Fibroblast of upper back skin (primary cell): ENCODE measurements at regions not wholly inside any gene's neighbourhood (a gene's known extent, or its start where the extent isn't known, plus 50 kb on each side); places are given as distances from the start of the nearest gene placed in this dataset.
A peak's percentile ranks its signal among the peaks of the same experiment; 100 is the strongest.
"Not testable (repeated sequence)": the region's sequence is repeated elsewhere in the genome, so short reads cannot be mapped to it uniquely, and the experiment has no call there.

Experiments
- DNase-seq: peaks from one replicate; pipeline ENCODE4 v3.0.0-alpha.2; 2013

DNA sequence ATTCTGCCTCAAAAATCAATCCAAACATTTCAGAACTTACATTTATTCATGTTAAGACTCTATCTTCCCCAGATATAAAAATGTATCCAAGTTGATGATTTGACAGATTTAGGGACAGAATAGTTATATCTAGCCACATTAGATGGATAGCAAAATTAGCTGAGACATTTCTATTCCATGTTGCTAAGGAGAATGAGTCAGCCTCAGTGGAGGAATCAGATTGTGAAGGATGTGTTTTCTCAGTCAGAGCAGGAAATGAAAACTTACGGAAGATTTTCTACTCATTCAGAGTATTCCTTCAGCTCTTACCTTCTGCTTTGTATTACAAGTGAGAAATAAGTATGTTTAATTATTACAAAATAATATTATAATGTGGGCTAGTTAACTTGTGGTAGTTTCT is 556.3 kb upstream of the ANO3 start:
- peak; percentile 9 for DNase-seq

DNA sequence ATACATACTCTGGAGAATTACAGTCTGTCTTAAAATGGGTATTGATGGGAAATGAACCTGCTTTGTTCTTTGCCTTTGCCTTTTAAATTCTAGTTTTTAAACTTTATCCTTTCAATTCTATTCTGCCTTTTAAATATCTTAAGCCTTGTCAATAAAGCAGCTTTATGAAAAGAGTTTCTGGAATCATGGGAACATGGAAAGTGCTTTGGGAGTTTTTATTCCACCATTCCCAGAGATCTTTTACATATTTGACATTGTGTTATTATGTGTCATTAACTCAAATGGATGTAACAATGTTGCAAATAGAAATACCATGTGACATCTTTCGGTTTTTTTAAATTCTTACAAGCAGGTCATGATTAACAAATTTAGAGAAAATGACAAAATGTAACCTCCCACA is 555.7 kb upstream of the ANO3 start:
- no peak for DNase-seq

DNA sequence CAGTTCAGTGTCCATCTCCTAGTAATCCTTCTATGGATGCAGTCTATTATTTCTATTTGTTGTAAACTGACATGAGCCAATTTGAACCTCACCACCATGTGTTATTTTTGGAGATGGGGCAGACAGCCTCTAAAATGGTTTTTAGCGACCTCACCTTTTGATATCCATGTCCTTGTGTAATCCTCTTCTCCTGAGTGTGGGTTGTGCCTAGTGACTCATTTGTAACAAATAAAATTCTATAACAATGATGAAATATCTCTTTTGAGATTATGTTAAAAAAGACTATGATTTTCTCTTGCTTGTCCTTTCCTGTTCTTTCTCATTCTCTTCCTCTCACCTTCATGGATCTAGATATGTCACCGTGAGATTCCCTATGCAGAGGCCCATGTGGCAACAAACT is 554.6 kb upstream of the ANO3 start:
- no peak for DNase-seq

DNA sequence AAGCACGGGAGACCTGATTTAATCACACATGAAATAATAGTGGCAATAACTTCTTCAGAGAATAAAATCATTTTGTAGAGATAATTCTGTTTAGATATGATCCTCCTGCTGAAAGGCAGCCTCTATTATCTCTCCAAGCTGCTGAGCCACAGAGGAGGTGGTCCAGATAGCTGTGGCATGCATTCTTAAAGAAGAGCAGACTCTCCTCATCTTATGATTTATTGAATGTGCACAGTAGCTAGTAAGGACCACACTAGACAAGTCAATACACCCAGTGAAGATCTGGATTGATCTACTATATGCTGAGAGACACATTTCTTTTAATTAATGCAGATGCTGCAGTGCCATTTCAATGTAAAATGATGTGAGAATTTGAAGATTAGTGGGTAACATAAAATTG is 552.9 kb upstream of the ANO3 start:
- no peak for DNase-seq

DNA sequence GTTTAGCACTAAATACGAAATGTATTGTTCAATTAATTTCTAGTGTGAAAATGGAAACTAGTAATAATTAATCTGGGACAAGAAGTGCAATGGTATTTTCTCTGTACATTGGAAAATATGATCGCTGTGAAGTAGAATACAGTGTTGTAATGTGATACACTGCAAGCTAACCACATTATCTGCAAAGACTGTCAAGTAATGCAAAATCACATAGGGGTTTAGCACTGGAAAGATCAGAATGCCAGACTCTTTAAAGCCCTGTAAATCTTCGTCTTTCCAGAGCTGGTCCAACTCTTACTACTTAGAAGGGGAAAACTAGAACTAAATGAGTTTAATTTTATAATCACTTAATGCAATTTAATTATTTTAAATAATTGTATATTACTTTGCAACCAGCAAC is 544.5 kb upstream of the ANO3 start:
- no peak for DNase-seq

DNA sequence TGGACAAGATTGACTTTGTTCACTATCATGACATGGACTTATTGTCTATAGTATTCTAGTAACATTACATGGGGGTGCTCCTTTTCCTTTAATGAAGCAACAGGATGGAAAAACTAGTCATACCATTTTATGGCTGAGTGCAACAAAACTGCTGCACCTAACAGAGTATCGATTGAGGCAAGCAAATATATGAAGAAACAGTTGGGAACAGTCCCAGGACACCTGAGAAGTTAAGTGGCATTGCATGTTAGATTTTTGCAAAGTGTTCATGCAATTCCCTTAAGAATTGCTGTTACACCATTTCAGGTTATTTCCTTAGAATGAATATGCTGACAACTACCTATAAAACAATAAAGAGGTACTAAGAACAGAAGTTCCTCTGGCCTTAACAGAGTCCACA is 541.5 kb upstream of the ANO3 start:
- no peak for DNase-seq

DNA sequence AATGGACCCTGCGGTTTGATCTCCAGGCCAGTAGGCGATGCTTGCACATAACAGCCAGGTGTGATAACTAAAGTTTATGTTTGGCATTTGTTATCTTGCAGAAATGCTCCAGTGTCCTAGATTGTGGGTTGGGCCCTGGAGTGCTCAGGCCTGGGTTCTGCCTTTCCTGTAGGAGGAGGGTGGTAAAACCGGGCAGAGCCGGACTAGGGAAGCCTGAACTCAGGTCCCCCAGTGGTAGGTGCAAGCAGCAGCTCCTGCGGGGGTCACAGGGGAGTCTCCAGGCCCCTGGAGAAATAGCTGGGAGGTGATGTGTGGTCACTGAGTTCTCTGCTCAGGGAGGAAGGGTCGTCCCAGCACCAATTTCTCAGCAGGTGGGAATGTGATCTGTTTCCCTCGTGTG is 538.3 kb upstream of the ANO3 start:
- DNase-seq = no peak

DNA sequence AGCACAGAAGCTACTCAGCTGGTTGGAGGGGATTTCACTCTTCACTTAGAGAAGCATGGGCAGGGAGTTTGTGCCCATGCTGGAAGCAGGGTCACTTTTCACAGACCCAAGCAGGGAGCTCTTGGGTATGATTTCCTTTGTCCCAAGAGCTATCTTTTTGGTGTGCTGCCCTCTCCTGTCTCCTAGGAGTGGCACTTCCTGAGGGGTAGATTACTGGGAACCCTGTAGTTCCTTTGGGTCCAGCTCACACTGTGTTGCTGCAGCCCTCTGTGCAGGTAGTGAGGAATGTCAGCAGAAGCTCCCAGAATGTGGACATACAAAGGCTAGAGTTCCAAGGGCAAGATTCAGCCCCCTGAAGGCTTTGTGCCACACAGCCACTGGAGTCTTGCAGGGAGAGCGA is 537.1 kb upstream of the ANO3 start:
- no peak for DNase-seq

DNA sequence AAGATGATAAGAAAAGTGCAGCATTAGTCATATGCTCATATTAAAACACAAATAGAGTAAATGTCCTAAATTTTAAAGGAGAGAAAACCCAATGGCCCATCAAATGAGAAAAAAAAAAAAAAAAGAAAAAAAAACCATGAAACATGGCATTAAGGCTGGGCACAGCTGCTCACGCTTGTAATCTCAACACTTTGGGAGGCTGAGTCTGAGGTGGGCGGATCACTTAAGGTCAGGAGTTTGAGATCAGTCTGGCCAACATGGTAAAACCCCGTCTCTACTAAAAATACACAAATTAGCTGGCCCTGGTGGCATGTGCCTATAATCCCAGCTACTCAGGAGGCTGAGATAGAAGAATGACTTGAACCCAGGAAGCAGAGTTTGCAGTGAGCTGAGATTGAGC is 515.5 kb upstream of the ANO3 start:
- no peak for DNase-seq

DNA sequence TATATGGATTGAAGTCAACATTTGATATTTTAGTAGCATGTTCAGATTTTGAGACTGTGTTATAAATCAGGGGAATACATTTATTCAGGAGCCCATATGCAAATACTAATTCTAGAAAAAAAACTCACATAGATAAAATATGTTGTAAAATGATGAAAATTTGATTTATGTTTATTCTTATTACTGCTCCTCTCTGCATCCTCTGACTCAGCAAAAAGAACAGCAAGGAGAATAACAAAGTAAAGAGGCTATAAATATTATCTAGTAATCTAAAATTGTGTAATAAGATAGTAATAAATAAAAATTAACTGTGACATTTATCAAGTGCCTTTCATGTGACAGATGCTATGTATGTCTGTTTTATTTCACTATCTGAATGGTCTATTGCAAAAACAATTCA is 507.2 kb upstream of the ANO3 start:
- DNase-seq = no peak

DNA sequence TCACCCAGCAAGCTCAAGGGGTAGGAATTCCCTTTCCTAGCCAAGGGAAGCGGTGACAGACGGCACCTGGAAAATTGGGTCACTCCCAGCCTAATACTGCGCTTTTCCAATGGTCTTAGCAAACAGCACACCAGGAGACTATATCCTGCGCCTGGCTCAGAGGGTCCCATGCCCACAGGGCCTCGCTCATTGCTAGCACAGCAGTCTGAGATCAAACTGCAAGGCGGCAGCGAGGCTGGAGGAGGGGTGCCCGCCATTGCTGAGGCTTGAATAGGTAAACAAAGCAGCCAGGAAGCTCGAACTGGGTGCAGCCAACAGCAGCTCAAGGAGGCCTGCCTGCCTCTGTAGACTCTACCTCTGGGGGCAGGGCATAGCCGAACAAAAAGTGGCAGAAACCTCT is 500.4 kb upstream of the ANO3 start:
- not testable (repeated sequence) for DNase-seq

DNA sequence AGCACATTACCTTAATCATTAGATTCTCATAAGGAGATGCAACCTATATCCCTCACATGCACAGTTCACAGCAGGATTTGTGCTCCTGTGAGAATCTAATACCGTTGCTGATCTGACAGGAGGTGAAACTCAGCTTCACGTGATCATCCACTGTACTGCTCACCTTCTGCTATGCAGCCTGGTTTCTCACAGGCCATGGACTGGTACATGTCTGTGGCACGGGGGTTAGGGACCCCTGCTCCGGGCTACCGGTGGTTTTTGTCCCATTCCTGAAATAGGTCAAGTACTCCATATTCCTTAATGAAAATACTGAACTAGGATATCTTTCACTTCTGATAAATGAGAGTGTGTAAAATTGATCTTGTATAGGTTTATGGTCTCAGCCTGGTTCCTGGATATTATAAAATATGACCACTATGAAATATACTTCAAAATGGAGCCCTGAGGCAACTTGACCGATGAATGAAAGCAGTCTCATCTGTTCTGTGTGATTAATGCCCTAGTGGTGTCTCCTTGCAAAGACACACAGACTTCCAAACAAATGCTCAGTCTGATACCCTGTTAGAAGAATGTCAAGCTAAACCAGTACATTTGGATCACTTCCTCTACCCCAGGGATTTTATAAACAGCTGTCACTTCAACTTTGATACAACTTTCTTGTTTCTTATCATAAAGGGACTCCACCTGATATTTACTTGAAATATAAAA is 492.9 kb upstream of the ANO3 start:
- no peak for DNase-seq

DNA sequence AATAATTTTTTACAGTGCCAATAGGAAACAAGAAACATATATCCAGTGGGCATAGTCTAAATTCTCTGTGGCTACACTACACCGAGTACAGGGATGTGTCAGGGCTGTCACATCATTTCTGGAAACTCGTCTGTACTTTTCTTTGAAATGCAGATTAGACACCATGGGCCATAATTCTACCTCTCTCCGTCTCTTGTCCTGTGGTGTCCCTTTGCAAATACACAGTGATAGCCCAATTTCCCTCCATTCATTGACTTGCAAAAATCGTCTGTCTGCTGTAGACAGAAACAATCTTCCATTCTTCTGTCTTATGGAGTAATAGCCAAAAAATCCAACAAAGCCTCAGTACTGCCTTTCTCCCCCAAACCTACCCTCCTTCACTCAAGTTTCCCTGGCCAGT is 487.1 kb upstream of the ANO3 start:
- DNase-seq = no peak

DNA sequence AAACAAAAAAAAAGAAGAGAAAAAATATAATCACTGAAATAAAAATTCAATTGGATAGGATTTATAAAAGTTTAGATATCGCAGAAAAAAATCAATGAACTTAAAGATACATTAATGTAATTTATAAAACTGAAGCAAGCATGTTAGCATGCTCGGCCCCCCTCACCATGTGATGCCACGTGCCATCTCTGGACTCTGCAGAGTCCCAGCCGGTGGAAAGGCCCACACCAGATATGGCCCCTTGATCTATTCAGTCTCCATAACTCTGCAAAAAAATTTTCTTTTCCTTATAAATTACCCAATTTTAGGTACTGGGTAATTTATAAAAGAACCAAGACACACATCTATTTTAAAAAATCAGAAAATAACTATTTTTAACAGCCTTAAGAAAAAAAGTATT is 476.0 kb upstream of the ANO3 start:
- no peak for DNase-seq

DNA sequence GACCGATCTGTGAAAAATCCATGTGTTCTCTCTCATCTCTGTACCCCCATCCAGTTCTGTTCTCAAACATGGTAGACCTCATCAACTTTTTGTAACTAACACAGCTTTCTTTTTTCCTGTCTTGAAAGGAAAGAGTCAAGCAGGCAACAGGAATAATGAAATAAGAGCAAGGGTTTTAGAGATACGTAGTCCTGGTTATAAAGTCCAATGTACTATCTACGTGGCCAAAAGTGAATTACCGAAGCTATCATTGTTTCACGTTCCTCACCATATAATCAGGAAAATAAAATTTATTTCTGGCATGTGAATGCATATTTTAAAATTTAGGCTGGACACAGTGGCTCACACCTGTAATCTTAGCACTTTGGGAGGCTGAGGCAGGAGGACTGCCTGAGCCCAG is 472.2 kb upstream of the ANO3 start:
- DNase-seq = no peak

DNA sequence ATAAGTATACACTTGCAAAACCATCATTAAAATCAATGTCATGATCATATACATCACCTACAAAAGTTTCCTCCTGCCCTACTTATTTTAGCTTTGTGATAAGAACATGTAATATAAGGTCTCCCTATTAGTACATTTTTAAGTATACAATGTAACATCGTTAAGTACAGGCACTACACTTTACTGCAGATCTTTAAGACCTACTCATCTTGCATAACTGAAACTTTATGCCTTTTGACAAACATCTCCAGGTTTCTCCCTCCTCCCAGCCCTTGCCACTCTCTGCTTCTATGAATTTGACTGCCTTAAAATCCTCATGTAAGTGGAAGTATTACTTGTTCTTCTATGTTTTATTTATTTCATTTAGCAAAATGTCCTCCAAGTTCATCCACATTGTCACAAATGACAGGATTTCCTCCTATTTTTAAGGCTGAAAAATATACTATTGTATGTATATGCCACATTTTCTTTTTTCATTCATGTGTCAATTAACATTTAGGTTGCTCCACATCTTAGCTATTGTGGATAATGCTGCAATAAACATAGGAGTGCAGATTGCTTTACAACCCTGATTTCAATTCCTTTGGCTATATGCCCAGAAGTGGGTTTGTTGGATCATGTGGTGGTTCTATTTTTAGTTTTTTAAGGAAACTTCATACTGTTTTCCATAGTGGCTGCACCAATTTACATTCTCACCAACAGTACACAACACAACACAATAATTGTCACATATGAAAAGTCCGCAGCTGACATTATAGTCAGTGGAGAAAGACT is 471.1 kb upstream of the ANO3 start:
- DNase-seq = peak; percentile 58

DNA sequence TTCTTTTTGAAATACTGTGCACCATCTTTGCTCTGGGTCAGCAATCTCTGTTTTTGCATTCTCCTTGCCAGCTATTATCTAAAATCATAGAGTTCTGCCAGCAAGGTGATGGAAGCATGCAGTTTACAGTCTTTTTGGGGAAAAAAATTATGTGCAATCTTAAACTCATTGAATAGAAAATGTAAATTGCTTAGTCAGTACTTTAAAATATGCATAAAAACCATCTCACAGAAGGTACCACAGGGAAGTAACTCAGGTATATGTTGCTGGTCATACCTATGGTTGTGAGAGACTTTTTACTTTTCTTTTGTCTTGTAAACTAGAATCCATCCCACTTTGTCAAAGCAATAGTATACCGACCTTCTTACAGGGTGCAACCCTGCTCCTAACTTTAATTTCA is 469.8 kb upstream of the ANO3 start:
- no peak for DNase-seq

DNA sequence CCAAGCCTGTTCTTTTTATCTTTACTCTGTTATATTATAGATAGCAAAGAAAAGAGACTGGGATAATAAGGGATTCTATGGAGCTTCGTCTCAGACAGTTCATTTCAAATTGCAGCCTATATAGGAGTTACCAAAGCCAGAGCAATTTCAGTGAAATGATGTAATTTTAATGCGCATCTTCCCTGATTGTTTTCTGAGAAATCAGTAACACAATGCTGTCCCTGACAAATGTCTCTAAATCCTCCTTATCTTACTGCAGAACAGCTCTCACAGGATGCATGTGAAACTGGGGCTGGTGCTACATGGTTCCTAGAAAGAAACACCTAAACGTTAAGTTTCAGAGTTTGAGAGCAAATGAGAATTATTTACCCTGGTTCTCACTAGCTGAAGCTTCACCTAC is 467.9 kb upstream of the ANO3 start:
- DNase-seq = no peak

DNA sequence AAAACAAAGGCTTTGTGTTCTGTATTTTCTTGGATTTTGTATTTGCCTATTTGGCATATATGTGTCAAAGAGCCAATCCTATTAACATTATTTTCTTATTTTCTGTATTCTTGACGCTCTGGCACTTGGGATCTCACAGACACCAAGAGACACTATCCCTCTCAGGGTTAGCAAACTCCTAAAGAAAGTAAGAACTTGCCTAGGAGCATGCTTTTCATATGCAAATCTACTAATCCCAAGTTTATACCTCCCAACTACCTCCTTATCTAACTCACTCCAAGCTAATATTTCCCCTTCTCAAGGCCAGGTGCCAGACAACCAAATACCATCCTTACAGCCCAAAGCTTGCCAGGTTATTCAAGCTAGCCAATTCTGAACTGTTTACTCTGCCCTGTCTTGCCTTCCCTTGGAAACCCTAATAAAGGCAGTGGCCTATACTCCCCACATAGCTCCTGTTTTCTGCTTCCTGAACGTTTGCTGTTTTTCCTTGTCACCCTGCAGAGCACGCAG is 455.4 kb upstream of the ANO3 start:
- no peak for DNase-seq

DNA sequence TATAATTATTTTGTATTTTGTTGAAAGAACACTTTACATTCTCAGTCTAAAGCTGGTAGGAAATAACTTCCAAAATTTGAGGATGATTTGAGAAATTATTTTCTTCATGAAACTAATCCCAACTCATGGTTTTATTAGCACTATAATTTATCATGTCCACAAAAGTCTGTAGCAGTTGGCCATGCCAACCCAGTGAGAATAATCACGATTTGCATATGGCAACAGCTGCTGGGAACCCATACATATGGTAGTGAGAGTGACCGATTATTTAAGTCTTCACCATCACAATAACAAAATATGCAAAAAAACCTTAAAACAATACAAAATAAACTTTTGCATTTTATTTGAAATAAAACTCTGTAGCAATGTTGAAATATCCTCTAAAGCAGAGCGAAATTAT is 445.9 kb upstream of the ANO3 start:
- no peak for DNase-seq

DNA sequence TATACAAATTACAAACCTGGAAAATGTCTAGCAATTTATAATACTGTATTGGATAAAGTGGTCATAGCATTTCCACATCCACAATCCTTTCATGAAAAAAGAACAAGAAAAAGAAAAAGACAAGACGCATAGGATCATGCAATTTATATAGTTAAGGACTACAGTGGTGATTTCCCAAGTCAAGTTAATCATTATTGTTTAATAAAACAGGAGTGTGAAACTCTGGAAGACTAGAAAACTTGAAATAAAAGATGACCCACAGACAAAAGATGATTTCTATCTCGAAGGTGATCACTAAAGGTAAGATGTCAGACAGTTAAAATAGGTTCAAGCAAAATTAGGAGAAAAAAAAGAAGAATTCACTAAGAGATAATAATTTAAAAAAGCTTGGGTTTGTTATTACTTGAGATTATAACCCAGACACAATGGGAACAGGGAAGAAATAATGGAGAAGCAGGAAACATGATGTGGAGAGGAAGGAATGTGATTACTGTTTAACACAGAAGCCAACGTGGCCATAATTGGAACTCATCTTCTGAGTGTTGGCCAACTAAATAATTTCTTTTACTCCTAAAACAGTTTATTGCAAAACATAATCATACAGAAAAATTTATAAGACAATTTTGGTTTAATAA is 441.2 kb upstream of the ANO3 start:
- DNase-seq = peak; percentile 5

DNA sequence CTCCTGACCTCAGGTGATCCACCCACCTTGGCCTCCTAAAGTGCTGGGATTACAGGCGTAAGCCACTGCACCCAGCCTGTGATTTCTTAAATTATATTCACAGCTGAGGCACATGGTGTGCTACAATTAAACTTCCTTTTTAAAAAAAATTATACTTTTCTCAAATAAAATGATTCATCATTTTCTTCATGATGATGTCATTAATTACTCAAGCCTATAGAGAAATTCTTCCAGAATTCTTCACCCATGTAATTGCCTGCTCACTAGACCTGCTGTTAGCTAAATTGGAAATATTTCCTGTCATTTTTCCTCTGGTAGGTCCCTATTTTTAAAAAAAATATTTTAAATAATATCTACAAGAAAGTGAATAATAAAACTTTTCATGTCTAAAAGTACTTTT is 440.0 kb upstream of the ANO3 start:
- DNase-seq = no peak

DNA sequence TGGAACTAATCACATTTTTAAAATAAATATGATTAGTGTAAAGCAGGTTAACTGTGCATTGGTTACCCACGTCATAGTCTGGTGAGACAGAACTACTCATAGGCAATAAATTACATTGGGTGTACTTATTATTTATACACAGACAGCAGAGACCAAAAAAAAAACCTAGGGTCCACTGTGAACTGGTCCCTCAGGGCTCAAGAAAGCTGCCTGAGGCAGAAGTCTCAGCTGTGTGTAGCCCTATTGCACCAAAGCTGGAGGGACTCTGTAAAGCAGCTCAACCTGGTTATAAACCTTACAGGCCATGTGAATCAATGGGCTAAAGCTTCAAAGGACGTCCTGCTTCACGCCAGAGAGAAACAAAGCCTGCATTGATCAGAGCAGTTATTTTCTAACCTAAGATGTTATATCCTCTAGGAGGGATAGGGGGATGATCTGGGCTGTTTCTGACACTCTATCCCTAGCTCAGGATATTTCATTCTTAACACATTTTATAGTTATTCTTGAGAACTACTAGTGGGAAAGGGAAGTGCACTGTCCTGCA is 432.2 kb upstream of the ANO3 start:
- DNase-seq = peak; percentile 4

DNA sequence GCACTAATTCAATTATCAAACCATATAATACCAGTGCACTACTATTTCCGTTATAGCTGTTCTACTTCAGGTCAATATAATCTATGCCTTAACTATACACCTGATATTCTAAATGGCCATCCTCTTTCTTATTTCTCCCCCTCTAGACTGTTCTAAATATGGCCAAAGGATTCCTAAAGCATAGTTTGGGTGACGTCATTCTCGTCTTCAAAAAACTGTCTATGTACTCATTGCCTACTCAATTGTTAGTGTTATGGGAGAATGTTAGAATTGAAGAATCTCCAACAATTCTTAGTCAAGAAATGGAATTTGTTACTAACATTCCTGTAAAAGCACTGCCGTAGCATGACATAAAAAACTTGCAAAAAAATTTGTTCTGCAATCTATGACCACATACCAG is 431.1 kb upstream of the ANO3 start:
- peak; percentile 12 for DNase-seq
